ENCODE measurements at regions not wholly inside any gene's neighbourhood (a gene's known extent, or its start where the extent isn't known, plus 50 kb on each side); places are given as distances from the start of the nearest gene placed in this dataset.

- Histone ChIP-seq H3K9me3 (ENCODE audit: control insufficient read depth, low read length) (peaks cover 16% of the 10 kb centered on the region), H3K27me3 (ENCODE audit: control insufficient read depth, insufficient read depth, low read length, poor library complexity, severe bottlenecking) (no peaks in the 10 kb centered on the region), H3K27ac (ENCODE audit: low read depth, low read length) (no peak overlapping the region), H3K4me1 (ENCODE audit: control insufficient read depth, insufficient read depth, low read length) (no peaks in the 10 kb centered on the region), H3K9ac (ENCODE audit: extremely low read depth, low read length, poor library complexity, severe bottlenecking) (no peak overlapping the region), H3K36me3 (ENCODE audit: control insufficient read depth, insufficient read depth, low read length) (no peaks in the 10 kb centered on the region), H3K4me3 (ENCODE audit: low read length) (no peak overlapping the region)
- no peaks in the 10 kb centered on the region for H3K27me3 Mint-ChIP-seq (ENCODE audit: insufficient read depth)
- 83 to 85% methylated on average over 3 to 6 of the region's 6 CpGs for WGBS, 2 experiments (ENCODE audit: insufficient coverage in 1 of 2, insufficient read length in 1 of 2)
- H3K27ac Mint-ChIP-seq, result no peak overlapping the region
- DNase-seq, result no peak
- H3K4me3 Mint-ChIP-seq, result no peak overlapping the region
- no peaks in the 10 kb centered on the region for H3K4me1 Mint-ChIP-seq
- H3K9me3 Mint-ChIP-seq, result peaks cover 9% of the 10 kb centered on the region
- TF ChIP-seq, protein P1, sequence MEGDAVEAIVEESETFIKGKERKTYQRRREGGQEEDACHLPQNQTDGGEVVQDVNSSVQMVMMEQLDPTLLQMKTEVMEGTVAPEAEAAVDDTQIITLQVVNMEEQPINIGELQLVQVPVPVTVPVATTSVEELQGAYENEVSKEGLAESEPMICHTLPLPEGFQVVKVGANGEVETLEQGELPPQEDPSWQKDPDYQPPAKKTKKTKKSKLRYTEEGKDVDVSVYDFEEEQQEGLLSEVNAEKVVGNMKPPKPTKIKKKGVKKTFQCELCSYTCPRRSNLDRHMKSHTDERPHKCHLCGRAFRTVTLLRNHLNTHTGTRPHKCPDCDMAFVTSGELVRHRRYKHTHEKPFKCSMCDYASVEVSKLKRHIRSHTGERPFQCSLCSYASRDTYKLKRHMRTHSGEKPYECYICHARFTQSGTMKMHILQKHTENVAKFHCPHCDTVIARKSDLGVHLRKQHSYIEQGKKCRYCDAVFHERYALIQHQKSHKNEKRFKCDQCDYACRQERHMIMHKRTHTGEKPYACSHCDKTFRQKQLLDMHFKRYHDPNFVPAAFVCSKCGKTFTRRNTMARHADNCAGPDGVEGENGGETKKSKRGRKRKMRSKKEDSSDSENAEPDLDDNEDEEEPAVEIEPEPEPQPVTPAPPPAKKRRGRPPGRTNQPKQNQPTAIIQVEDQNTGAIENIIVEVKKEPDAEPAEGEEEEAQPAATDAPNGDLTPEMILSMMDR (conservative IDR thresholded peaks at IDR 0.05), result no peak
- no peaks in the 10 kb centered on the region for H3K36me3 Mint-ChIP-seq (ENCODE audit: low read depth)
Observed at GRCh38 chr4:117239434-117239833, 154.1 kb upstream of the TRAM1L1 start.

- Histone ChIP-seq H3K27me3 (ENCODE audit: control insufficient read depth, insufficient read depth, low read length, poor library complexity, severe bottlenecking) (no peaks in the 10 kb centered on the region), H3K4me3 (ENCODE audit: low read length) (no peak overlapping the region), H3K9ac (ENCODE audit: extremely low read depth, low read length, poor library complexity, severe bottlenecking) (no peak overlapping the region), H3K9me3 (ENCODE audit: control insufficient read depth, low read length) (peaks cover 5% of the 10 kb centered on the region), H3K36me3 (ENCODE audit: control insufficient read depth, insufficient read depth, low read length) (no peaks in the 10 kb centered on the region), H3K4me1 (ENCODE audit: control insufficient read depth, insufficient read depth, low read length) (no peaks in the 10 kb centered on the region), H3K27ac (ENCODE audit: low read depth, low read length) (no peak overlapping the region)
- Mint-ChIP-seq H3K4me1 (peaks cover 2% of the 10 kb centered on the region), H3K9me3 (peaks cover 34% of the 10 kb centered on the region), H3K27ac (no peak overlapping the region), H3K36me3 (ENCODE audit: low read depth) (peaks cover 12% of the 10 kb centered on the region), H3K4me3 (no peak overlapping the region), H3K27me3 (ENCODE audit: insufficient read depth) (no peaks in the 10 kb centered on the region)
- WGBS, 2 experiments (ENCODE audit: insufficient coverage in 1 of 2, insufficient read length in 1 of 2), result 90 to 100% methylated on average over 2 to 3 of the region's 3 CpGs
- TF ChIP-seq, protein P1 (conservative IDR thresholded peaks at IDR 0.05), result no peak
- no peak for DNase-seq
Observed at GRCh38 chr4:117249333-117249732, 164.0 kb upstream of the TRAM1L1 start.

- no peak for DNase-seq
- H3K36me3 ChIP-seq (ENCODE audit: control insufficient read depth, insufficient read depth, low read length), result no peaks in the 10 kb centered on the region
- 100% methylated on average over 1 to 3 of the region's 3 CpGs for WGBS, 2 experiments (ENCODE audit: insufficient coverage in 1 of 2, insufficient read length in 1 of 2)
- no peaks in the 10 kb centered on the region for H3K27me3 ChIP-seq (ENCODE audit: control insufficient read depth, insufficient read depth, low read length, poor library complexity, severe bottlenecking)
- H3K9me3 ChIP-seq (ENCODE audit: control insufficient read depth, low read length), result peaks cover 23% of the 10 kb centered on the region
- H3K4me1 ChIP-seq (ENCODE audit: control insufficient read depth, insufficient read depth, low read length), result no peaks in the 10 kb centered on the region
- H3K27ac ChIP-seq (ENCODE audit: low read depth, low read length), result no peak overlapping the region
- Mint-ChIP-seq H3K27me3 (ENCODE audit: insufficient read depth) (no peaks in the 10 kb centered on the region), H3K4me1 (no peaks in the 10 kb centered on the region), H3K36me3 (ENCODE audit: low read depth) (no peaks in the 10 kb centered on the region), H3K27ac (no peak overlapping the region), H3K4me3 (no peak overlapping the region), H3K9me3 (peaks cover 13% of the 10 kb centered on the region)
- no peak overlapping the region for H3K4me3 ChIP-seq (ENCODE audit: low read length)
- TF ChIP-seq, protein P1 (conservative IDR thresholded peaks at IDR 0.05), result no peak
- H3K9ac ChIP-seq (ENCODE audit: extremely low read depth, low read length, poor library complexity, severe bottlenecking), result no peak overlapping the region
Observed at GRCh38 chr4:117264072-117264471, 178.7 kb upstream of the TRAM1L1 start.
